HUES64 (cell line): ENCODE measurements at regions not wholly inside any gene's neighbourhood (a gene's known extent, or its start where the extent isn't known, plus 50 kb on each side); places are given as distances from the start of the nearest gene placed in this dataset.

Experiments
- H3K27ac ChIP-seq: 2 replicates; pipeline ENCODE4 v1.7.0; 2013; ENCODE audit warnings: low read depth, low read length, inconsistent platforms
- H3K27me3 ChIP-seq: 2 replicates; pipeline ENCODE4 v1.6.1; 2013; ENCODE audit warnings: mild to moderate bottlenecking, low read length; ENCODE audit not compliant: insufficient read depth
- H3K36me3 ChIP-seq: 2 replicates; pipeline ENCODE4 v1.6.1; 2013; ENCODE audit warnings: mild to moderate bottlenecking, low read length; ENCODE audit not compliant: insufficient read depth
- H3K4me1 ChIP-seq: 2 replicates; pipeline ENCODE4 v1.6.1; 2013; ENCODE audit warnings: mild to moderate bottlenecking, low read length, moderate library complexity; ENCODE audit not compliant: insufficient read depth
- H3K4me3 ChIP-seq: 2 replicates; pipeline ENCODE4 v1.5.1; 2013; ENCODE audit warnings: mild to moderate bottlenecking, low read length, moderate library complexity
- H3K9ac ChIP-seq: 2 replicates; pipeline ENCODE4 v1.6.1; 2013; ENCODE audit warnings: mild to moderate bottlenecking, low read depth, low read length
- H3K9me3 ChIP-seq: 2 replicates; pipeline ENCODE4 v1.6.1; 2013; ENCODE audit warnings: low read depth, low read length; ENCODE audit not compliant: insufficient read depth
- WGBS: fragments of 150-250, 120-280 bp; methylation state at CpG from one replicate; pipeline ENCODE4 v1.1.7; 2013; ENCODE audit warnings: missing lambda C conversion rate; 5-methylcytosine and 5-hydroxymethylcytosine counted together

DNA sequence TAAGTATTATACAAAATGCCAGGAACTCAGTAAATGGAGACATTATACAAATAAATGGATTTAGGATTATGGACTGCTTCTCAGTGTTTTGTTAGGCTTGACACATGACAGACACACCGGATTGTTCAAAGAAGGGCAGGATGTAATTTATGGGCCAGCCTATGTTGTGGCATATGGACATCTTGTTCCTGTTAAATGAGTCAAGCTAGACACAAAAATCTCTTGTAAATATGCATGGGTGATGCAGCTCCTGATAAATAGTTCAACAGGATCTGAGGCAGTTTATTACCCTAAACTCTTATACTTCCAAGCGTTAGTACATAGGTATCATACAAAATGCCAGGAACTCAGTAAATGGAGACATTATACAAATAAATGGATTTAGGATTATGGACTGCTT is 502.3 kb downstream of the TBC1D4 start:
- H3K9me3 ChIP-seq: no peaks in the 10 kb centered on the region
- 95% methylated on average over 1 of the region's 2 CpGs for WGBS
- no peak overlapping the region for H3K4me3 ChIP-seq
- H3K4me1 ChIP-seq: peaks cover 3% of the 10 kb centered on the region; the same call in 1 of the 2 replicates
- no peak overlapping the region for H3K9ac ChIP-seq
- H3K27me3 ChIP-seq: no peaks in the 10 kb centered on the region
- H3K27ac ChIP-seq: no peak overlapping the region
- no peaks in the 10 kb centered on the region for H3K36me3 ChIP-seq

DNA sequence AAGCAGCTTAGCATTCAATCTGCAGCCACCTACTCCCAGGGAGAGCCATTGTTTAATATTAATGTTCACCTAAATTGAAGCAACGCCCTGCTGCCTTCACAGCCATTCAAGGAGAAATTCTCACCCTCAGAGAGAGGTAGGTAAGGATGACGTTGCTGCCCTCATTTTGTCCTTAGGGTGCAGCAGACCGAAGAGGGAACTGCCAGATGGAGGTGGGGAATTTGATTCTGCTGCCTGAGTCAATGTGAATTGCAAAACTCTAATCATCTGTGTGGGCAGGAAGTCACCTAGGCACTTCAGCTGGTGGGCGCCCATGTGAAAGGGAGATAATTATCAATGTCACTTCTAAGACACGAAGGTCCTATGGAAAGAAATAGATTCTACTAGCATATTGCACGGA is 503.4 kb downstream of the TBC1D4 start:
- Histone ChIP-seq H3K27me3 (no peaks in the 10 kb centered on the region), H3K9ac (no peak overlapping the region), H3K4me3 (no peak overlapping the region), H3K9me3 (no peaks in the 10 kb centered on the region), H3K4me1 (peaks cover 8% of the 10 kb centered on the region; the same call in 1 of the 2 replicates), H3K36me3 (no peaks in the 10 kb centered on the region), H3K27ac (no peak overlapping the region)
- WGBS: 79% methylated on average over 5 of the region's 6 CpGs

DNA sequence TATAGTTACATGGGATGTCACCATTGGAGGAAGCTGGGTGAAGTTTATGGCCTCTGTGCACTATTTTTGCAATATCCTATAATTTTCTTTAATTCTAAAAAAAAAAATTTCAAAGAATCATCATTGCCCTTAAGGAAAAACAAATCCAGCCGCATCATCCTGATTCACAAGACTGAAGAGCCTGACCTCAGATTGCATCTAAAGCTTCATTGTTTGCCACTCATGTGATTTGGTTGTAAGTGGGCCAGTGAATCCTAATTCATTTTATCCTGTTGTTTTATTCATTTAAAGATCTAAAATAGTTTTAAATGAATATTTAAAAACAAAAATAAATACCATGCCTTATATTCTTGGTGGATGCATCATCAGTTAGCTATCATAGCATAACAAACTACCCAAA is 504.5 kb downstream of the TBC1D4 start:
- Histone ChIP-seq H3K4me3 (no peak overlapping the region), H3K36me3 (no peaks in the 10 kb centered on the region), H3K27me3 (no peaks in the 10 kb centered on the region), H3K27ac (no peak overlapping the region), H3K9ac (no peak overlapping the region), H3K9me3 (no peaks in the 10 kb centered on the region), H3K4me1 (peaks cover 8% of the 10 kb centered on the region; the same call in 1 of the 2 replicates)
- WGBS: 93% methylated on average over 1 of the region's 1 CpG

- Histone ChIP-seq H3K36me3 (no peaks in the 10 kb centered on the region), H3K9me3 (no peaks in the 10 kb centered on the region), H3K4me3 (no peak overlapping the region), H3K9ac (no peak overlapping the region), H3K27ac (no peak overlapping the region), H3K27me3 (no peaks in the 10 kb centered on the region), H3K4me1 (peaks cover 8% of the 10 kb centered on the region; the same call in 1 of the 2 replicates)
- WGBS: 97% methylated on average over 2 of the region's 2 CpGs
Measured at GRCh38 chr13:74975111-74975510, 506.9 kb downstream of the TBC1D4 start.

- no peak overlapping the region for H3K9ac ChIP-seq
- 70% methylated on average over 4 of the region's 5 CpGs for WGBS
Measured at GRCh38 chr13:74973935-74974879, 507.8 kb downstream of the TBC1D4 start.

GRCh38 chr13:74969419-74969818 is 512.5 kb downstream of the TBC1D4 start:
- Histone ChIP-seq H3K9ac (no peak overlapping the region), H3K4me3 (no peak overlapping the region), H3K36me3 (no peaks in the 10 kb centered on the region), H3K27ac (no peak overlapping the region), H3K9me3 (no peaks in the 10 kb centered on the region), H3K4me1 (peaks cover 2% of the 10 kb centered on the region; the same call in 1 of the 2 replicates), H3K27me3 (no peaks in the 10 kb centered on the region)
- WGBS: 38% methylated on average over 1 of the region's 1 CpG

More at GRCh38 chr13:74973935-74974879, 507.8 kb downstream of the TBC1D4 start:
- H3K4me1 ChIP-seq: peaks cover 8% of the 10 kb centered on the region; the same call in 1 of the 2 replicates
- no peaks in the 10 kb centered on the region for H3K36me3 ChIP-seq
- no peak overlapping the region for H3K4me3 ChIP-seq
- no peak overlapping the region for H3K27ac ChIP-seq
- no peaks in the 10 kb centered on the region for H3K9me3 ChIP-seq
- no peaks in the 10 kb centered on the region for H3K27me3 ChIP-seq

GRCh38 chr13:74966814-74967424 is 515.0 kb downstream of the TBC1D4 start:
- H3K9ac ChIP-seq: no peak overlapping the region
- H3K27me3 ChIP-seq: no peaks in the 10 kb centered on the region
- 73% methylated on average over 5 of the region's 5 CpGs for WGBS

GRCh38 chr13:74966275-74966674 is 515.7 kb downstream of the TBC1D4 start:
- WGBS: 86% methylated on average over 1 of the region's 4 CpGs
- H3K36me3 ChIP-seq: no peaks in the 10 kb centered on the region
- H3K9me3 ChIP-seq: no peaks in the 10 kb centered on the region
- no peak overlapping the region for H3K27ac ChIP-seq
- H3K27me3 ChIP-seq: no peaks in the 10 kb centered on the region
- H3K4me1 ChIP-seq: no peaks in the 10 kb centered on the region
- H3K9ac ChIP-seq: no peak overlapping the region
- H3K4me3 ChIP-seq: no peak overlapping the region

More at GRCh38 chr13:74966814-74967424, 515.0 kb downstream of the TBC1D4 start:
- Histone ChIP-seq H3K4me1 (no peaks in the 10 kb centered on the region), H3K9me3 (no peaks in the 10 kb centered on the region), H3K36me3 (no peaks in the 10 kb centered on the region), H3K27ac (no peak overlapping the region), H3K4me3 (no peak overlapping the region)

DNA sequence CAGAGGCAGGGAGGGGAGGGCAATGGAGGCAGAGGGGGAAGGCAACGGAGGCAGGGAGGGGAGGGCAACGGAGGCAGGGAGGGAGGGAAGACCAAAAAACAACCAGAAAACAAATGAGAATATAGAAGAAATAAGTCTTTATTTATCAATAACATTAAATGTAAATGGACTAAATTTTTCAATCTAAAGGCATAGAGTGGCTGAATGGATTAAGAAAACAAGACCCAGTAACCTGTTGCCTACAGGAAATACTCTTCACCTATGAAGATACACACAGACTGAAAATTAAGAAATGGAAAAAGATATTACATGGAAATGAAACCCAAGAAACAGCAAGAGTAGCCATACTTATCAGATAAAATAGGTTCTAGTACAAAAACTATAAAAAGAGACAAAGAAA is 536.3 kb downstream of the TBC1D4 start:
- no peak overlapping the region for H3K4me3 ChIP-seq

DNA sequence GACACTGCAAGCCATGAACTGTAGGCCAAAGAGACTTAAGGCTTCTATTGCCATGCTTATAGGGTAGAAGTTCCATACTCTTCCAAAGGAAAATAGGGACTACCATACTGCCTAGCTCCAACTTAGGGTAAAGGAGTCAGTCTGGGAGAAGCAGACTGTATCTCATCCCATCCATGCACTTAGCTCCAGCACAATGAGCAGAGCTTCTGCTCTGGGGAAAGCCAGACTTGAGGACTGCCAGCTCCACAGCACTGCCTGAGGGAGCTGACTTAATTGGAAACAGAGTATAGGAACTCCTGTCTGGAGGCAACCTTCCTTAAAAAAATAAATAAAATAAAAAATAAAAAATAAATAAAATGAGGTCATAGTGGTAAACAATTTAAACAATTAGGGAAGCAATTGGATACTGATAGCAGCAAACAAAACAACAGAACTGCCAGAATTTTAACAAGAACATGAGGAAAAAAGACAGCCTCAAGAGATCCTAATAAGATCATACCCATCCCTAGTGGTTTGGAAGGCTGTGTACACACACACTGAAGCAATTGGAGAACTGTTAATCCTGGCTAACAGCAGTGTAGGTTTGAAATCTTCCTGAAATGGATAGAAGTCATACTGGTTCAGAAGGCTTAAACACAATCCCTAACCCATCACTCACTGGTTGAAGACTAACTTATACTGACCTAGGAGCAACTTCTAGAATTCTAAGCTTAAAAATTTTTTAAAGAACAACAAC is 550.1 kb downstream of the TBC1D4 start:
- no peaks in the 10 kb centered on the region for H3K4me1 ChIP-seq
- H3K9ac ChIP-seq: no peak overlapping the region
- no peak overlapping the region for H3K27ac ChIP-seq
- H3K36me3 ChIP-seq: no peaks in the 10 kb centered on the region
- no peak overlapping the region for H3K4me3 ChIP-seq
- no peaks in the 10 kb centered on the region for H3K27me3 ChIP-seq
- peaks cover 9% of the 10 kb centered on the region; the same call in 1 of the 2 replicates for H3K9me3 ChIP-seq

More for the DNA sequence above, 536.3 kb downstream of the TBC1D4 start:
- H3K9me3 ChIP-seq: peaks cover 14% of the 10 kb centered on the region; the same call in 1 of the 2 replicates
- H3K9ac ChIP-seq: no peak overlapping the region
- H3K27me3 ChIP-seq: no peaks in the 10 kb centered on the region
- no CpG with 5 or more reads among the region's 2 CpGs for WGBS
- no peaks in the 10 kb centered on the region for H3K36me3 ChIP-seq
- no peaks in the 10 kb centered on the region for H3K4me1 ChIP-seq
- H3K27ac ChIP-seq: no peak overlapping the region
